ENCODE measurements at regions not wholly inside any gene's neighbourhood (a gene's known extent, or its start where the extent isn't known, plus 50 kb on each side); places are given as distances from the start of the nearest gene placed in this dataset.

- DNase-seq = no peak
Measured at GRCh38 chr11:80532633-80533232, 1091.9 kb upstream of the TENM4 start.

DNA sequence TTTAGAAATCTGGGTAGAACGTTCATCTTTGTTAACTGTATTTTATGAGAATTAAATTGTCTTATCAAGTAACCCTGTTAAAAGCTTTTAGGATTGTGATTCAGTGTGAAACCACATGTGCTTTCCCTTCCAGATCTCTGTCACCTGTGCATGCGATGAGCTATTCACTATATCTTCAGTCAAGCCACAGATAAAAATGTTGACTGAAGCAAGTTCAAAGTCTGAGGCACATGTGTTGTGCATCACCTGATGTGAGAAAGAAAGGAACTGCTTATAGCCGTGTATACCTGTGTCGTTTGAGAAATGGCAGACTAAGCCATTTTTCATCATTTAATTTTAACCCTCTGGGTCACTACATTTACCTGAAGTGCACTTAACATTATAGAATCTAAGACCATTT, 1088.9 kb upstream of the TENM4 start:
- no peak for DNase-seq

- DNase-seq = no peak
Measured at GRCh38 chr11:80525663-80526405, 1085.0 kb upstream of the TENM4 start.

DNA sequence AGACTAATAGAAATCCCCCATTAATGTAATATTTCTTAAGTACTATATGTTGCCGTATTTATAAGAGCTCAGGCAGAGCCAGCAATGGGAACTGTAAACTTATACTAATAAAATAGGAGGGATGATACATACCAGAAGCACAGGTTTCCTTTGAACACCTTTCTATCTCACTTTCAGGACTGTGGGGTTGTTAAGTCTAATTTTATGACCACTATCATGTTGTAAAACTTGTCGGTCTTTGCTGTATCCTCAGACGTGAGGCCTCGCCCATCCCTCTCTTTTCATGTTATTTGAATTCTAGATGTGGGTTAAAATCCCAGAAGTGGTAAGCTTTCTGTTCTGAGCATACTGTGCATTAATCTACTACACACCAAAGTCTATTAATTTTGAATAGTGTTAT, 1083.5 kb upstream of the TENM4 start:
- no peak for DNase-seq

GRCh38 chr11:80523057-80523456, 1082.2 kb upstream of the TENM4 start:
- DNase-seq = no peak

GRCh38 chr11:80521592-80521991, 1080.8 kb upstream of the TENM4 start:
- DNase-seq = no peak

DNA sequence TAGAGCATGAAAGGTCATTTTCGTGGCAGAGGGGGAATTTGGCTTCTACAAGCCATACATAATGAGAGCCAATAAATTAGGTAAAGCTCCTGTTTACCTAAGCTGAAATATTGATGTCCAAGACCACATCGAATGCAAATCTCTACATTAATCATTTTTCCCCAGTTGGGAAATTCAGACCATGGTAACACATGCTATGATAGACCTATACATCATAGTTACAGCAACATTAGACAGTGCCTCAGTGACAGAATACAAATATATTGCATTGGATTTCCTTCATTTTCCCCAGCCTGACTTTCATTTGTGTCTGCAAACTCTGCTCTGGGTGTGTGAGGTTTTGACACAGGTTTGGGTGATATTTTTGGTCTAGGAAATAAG, 1079.7 kb upstream of the TENM4 start:
- DNase-seq = no peak

- DNase-seq = no peak
Measured at GRCh38 chr11:80519596-80520506, 1079.0 kb upstream of the TENM4 start.

- no peak for DNase-seq
Measured at GRCh38 chr11:80517701-80518100, 1076.9 kb upstream of the TENM4 start.

DNA sequence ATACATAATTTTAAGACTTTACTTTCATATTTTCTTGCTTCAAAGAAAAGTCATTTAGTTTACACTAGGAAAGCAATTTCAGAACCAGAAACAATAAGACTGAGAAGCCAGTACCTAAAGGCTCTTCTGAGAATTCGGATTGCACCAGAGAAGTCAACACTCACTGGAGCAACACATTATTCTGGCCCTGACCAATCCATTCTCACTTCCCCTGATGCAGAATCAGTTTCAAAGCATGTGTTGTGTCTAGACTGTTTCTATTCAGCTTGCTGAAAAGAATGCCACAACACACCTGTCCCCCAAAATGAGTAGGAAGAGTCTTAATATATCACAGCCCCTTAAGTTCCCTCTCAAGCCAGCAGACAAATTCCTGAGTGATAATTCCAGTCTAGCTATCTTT, 1074.3 kb upstream of the TENM4 start:
- DNase-seq = no peak

- DNase-seq = no peak
Measured at GRCh38 chr11:80512491-80512890, 1071.7 kb upstream of the TENM4 start.

DNA sequence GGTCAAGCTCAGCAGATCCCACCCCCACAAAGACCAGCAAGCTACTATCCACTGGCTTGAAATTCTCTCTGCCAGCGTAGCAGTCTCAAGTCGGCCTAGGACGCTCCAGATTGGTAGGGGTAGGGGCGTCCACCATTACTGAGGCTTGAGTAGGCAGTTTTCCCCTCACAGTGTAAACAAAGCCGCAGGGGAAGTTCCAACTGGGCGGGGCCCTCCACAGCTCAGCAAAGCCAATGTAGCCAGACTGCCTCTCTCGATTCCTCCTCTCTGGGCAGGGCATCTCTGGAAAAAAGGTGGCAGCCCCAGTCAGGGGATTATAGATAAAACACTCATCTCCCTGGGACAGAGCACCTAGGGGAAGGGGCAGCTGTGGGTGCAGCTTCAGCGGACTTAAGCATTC, 1064.9 kb upstream of the TENM4 start:
- DNase-seq = no peak

- no peak for DNase-seq
Measured at GRCh38 chr11:80503990-80504389, 1063.2 kb upstream of the TENM4 start.

- DNase-seq = no peak
Measured at GRCh38 chr11:80502511-80502910, 1061.7 kb upstream of the TENM4 start.

DNA sequence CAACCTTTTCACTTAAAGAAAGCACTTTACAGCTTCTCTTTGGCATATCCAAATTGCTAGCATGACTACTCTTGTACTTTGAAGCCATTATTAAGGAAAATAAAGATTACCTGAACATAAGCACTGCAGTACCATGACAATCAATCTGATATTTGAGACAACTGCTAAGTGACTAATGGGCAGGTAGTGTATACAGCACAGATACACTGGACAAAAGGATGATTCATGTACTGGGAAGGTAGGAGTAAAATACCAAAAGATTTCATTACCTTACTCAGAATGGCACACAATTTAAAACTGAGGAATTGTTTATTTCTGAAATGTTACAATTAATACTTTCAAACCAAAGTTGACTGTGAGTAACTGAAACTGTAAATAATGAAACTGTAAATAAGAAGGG, 1054.3 kb upstream of the TENM4 start:
- DNase-seq = no peak

DNA sequence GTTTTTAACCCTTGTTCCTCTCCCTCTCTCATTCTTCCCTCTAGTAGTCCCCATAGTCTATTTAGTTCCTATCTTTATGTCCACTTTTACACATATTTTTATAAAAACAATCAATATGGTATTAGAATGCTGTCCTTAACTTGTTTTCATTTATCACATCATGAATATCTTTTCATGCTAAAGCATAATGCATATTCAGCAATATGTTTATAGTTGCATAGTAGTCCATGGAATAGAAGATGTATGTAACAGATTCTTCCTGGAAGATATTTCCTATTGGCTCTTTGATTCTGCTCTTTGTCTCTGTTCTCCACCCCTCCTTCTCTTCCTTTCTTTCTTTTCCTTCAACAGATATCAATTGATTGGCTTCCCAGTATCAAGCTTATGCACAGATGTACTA, 1047.1 kb upstream of the TENM4 start:
- DNase-seq = no peak

DNA sequence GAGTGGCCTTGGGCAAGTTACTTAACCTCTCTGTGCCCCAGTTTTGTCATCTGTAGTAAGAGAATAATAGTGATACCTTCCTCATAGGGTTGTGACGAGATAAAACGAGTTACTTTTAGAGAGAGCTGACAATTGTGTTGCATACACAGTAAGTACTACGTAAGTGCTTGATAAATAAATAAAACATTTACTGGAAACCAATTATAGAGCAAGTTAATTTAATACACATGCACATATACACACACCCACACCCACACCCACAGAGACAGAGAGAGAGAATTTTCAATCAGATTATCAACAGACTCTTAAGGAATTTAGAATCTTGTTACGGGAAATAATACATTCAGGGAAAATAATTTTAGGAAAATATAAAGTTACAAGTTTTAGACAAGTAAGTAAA, 1045.8 kb upstream of the TENM4 start:
- DNase-seq = no peak

GRCh38 chr11:80477178-80477577, 1036.3 kb upstream of the TENM4 start:
- no peak for DNase-seq

GRCh38 chr11:80473562-80473961, 1032.7 kb upstream of the TENM4 start:
- no peak for DNase-seq

DNA sequence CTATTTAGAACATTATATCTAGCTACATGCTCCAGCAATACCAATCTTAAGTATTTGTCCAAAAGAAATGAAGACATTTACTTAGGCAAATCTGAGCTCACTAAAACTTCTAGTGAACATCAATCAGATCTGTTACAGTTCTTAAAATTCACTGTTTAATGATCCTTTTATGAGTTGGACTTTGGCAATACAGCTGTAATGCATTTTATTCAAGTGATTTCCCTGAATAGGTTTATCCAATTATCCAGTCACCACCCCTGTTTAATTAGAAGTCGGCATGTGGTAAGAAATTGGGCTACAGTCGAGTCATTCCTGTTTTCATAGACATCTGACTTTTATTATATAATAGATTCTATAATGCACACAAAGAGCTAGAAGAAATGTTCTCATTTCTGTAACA, 1029.0 kb upstream of the TENM4 start:
- DNase-seq = no peak

DNA sequence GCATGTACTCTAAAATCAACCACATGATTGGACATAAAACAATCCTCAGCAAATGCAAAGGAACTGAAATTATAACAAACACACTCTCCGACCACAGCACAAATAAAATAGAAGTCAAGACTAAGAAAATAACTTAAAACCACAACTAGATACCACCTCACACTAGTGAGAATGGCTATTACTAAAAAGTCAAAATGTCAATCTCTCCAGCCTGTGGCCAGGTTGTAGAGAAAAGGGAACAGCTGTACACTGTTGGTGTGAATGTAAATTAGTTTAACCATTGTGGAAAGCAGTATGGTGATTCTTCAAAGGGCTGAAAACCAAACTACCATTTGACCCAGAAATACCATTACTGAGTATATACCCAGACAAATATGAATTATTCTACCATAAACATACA, 1025.7 kb upstream of the TENM4 start:
- DNase-seq = no peak

GRCh38 chr11:80462211-80462610, 1021.4 kb upstream of the TENM4 start:
- no peak for DNase-seq

GRCh38 chr11:80458376-80458775, 1017.5 kb upstream of the TENM4 start:
- DNase-seq = no peak

DNA sequence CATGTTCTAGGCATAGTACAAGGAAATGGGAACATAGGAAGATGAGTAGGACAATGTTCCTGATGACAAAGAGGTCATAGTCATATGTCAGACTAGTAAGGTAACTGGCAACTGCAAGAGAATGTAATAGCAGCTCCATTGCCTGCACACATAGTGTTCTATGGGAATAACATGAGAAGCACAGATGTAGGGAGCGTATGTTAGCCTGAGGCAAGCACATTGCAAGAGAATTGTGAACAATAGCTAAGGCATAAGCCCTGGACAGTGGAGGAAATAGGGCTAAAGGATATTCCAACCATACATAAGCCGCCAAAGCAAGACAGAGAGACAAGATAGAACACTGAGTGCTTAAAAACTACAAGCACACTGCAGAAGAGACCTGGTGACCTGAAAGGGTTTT, 1017.0 kb upstream of the TENM4 start:
- DNase-seq = no peak

Measured in NCI-H2107 (cell line).